Nephron (organoid): ENCODE measurements at regions not wholly inside any gene's neighbourhood (a gene's known extent, or its start where the extent isn't known, plus 50 kb on each side); places are given as distances from the start of the nearest gene placed in this dataset.
A peak's percentile ranks its signal among the peaks of the same experiment; 100 is the strongest.

Source experiments
- H3K27ac Mint-ChIP-seq, 3 experiments: 2 replicates each; pipeline ENCODE4 v1.8.0; 2020; ENCODE audit warnings: mixed read lengths in 3 of 3, mild to moderate bottlenecking in 2 of 3, moderate library complexity in 1 of 3
- H3K27me3 Mint-ChIP-seq: 2 replicates; pipeline ENCODE4 v1.8.0; 2021; ENCODE audit warnings: low read depth, mild to moderate bottlenecking, moderate library complexity, mixed read lengths
- H3K36me3 Mint-ChIP-seq: 2 replicates; pipeline ENCODE4 v1.8.0; 2020; ENCODE audit warnings: low read depth, mixed read lengths
- H3K4me1 Mint-ChIP-seq: 2 replicates; pipeline ENCODE4 v1.8.0; 2020; ENCODE audit warnings: mixed read lengths
- H3K4me3 Mint-ChIP-seq, 3 experiments: 2 replicates each; pipeline ENCODE4 v1.8.0; 2020; ENCODE audit warnings: mild to moderate bottlenecking in 3 of 3, mixed read lengths in 3 of 3, moderate library complexity in 2 of 3
- H3K9me3 Mint-ChIP-seq: 2 replicates; pipeline ENCODE4 v1.8.0; 2020; ENCODE audit warnings: mixed read lengths
- TF ChIP-seq, protein P1 (sequence below), 3 experiments: fragments of 200-600 bp; sonication (generic); IDR thresholded peaks; one replicate each; pipeline ENCODE4 v1.5.0; 2021; ENCODE audit warnings: antibody characterized with exemption in 3 of 3; ENCODE audit not compliant: unreplicated experiment in 3 of 3

GRCh38 chrX:5242091-5242790, 986.4 kb downstream of the NLGN4X start:
- Mint-ChIP-seq H3K9me3 (peaks cover 8% of the 10 kb centered on the region), H3K36me3 (no peaks in the 10 kb centered on the region), H3K27ac (no peak overlapping the region), H3K4me1 (no peaks in the 10 kb centered on the region), H3K4me3 (no peak overlapping the region), H3K27me3 (no peaks in the 10 kb centered on the region)
- TF ChIP-seq, protein P1, sequence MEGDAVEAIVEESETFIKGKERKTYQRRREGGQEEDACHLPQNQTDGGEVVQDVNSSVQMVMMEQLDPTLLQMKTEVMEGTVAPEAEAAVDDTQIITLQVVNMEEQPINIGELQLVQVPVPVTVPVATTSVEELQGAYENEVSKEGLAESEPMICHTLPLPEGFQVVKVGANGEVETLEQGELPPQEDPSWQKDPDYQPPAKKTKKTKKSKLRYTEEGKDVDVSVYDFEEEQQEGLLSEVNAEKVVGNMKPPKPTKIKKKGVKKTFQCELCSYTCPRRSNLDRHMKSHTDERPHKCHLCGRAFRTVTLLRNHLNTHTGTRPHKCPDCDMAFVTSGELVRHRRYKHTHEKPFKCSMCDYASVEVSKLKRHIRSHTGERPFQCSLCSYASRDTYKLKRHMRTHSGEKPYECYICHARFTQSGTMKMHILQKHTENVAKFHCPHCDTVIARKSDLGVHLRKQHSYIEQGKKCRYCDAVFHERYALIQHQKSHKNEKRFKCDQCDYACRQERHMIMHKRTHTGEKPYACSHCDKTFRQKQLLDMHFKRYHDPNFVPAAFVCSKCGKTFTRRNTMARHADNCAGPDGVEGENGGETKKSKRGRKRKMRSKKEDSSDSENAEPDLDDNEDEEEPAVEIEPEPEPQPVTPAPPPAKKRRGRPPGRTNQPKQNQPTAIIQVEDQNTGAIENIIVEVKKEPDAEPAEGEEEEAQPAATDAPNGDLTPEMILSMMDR (IDR thresholded peaks at IDR 0.05; ENCODE audit: unreplicated experiment in 3 of 3), result no peak

- Mint-ChIP-seq H3K4me3 (no peak overlapping the region), H3K27ac (no peak overlapping the region), H3K4me1 (no peaks in the 10 kb centered on the region), H3K27me3 (no peaks in the 10 kb centered on the region), H3K9me3 (peaks cover 8% of the 10 kb centered on the region), H3K36me3 (no peaks in the 10 kb centered on the region)
- TF ChIP-seq, protein P1 (IDR thresholded peaks at IDR 0.05; ENCODE audit: unreplicated experiment in 3 of 3), result no peak
These were observed 991.9 kb downstream of the NLGN4X start for GRCh38 chrX:5236749-5237148.

DNA sequence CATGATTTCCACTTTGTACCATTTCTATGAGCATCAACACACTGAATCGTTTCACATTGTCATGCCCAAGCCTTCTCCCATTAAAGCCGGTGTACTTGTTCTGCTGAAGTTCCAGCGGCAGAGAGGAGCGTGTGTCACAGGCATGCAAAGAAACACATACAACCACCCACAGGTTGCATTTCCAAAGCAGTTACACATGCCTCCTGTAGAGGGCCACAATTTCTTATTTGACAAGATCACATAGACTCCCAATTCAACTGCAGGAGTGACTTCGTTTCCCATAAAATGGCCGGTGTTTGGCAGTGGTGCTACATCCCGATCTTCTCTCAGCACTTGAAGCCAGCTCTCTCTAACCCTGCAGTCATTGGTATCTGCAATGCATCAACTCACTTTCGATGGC, 992.6 kb downstream of the NLGN4X start:
- no peaks in the 10 kb centered on the region for H3K4me1 Mint-ChIP-seq
- no peaks in the 10 kb centered on the region for H3K27me3 Mint-ChIP-seq
- no peaks in the 10 kb centered on the region for H3K36me3 Mint-ChIP-seq
- TF ChIP-seq, protein P1 (IDR thresholded peaks at IDR 0.05; ENCODE audit: unreplicated experiment in 3 of 3), result peak; percentile 33 to 42 (median 37)
- no peak overlapping the region for H3K27ac Mint-ChIP-seq
- H3K9me3 Mint-ChIP-seq, result peaks cover 8% of the 10 kb centered on the region
- H3K4me3 Mint-ChIP-seq, result no peak overlapping the region

DNA sequence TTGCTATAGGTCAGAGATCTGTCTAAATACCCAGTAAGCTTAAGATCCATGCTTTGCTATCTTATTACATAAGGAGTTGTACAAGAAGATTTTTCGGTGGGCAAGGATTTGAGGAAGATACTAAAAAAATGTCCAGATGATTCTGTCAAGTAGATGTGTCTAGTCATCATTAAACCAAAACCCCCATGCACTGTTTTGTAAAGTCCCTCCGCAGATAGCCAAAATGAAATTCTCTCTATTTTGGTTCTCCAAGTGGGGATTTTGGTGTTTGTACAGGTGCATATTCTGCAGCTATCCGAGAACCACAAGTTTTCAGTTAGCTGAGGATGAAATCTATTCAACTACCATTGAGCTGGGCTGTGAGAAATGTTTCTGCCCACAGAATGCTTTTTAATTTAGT, 994.8 kb downstream of the NLGN4X start:
- Mint-ChIP-seq H3K27ac (no peak overlapping the region), H3K4me3 (no peak overlapping the region), H3K4me1 (no peaks in the 10 kb centered on the region), H3K36me3 (no peaks in the 10 kb centered on the region), H3K9me3 (peaks cover 5% of the 10 kb centered on the region), H3K27me3 (no peaks in the 10 kb centered on the region)
- TF ChIP-seq, protein P1 (IDR thresholded peaks at IDR 0.05; ENCODE audit: unreplicated experiment in 3 of 3), result no peak

DNA sequence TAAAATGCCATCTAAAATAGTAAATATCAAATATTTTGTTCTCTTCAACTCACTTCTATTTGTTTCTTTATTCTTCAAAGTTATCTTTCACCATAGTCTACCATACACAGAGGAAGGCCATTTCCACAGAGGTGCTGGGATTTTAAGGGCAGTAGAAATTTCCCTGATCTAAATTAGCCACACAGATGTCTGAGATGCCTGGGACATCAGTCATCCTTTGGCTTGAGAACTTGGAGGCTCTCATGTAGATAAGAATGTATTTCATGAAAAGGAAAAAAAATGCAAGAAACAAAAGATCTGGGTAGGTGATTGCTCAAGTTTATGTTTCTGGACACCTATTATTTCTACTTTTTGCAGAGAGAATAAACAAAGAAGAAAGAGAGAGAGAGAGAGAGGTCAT, 1008.2 kb downstream of the NLGN4X start:
- H3K9me3 Mint-ChIP-seq, result peaks cover 3% of the 10 kb centered on the region
- no peak overlapping the region for H3K4me3 Mint-ChIP-seq
- peaks cover 3% of the 10 kb centered on the region for H3K27me3 Mint-ChIP-seq
- TF ChIP-seq, protein P1 (IDR thresholded peaks at IDR 0.05; ENCODE audit: unreplicated experiment in 3 of 3), result no peak
- no peaks in the 10 kb centered on the region for H3K36me3 Mint-ChIP-seq
- no peaks in the 10 kb centered on the region for H3K4me1 Mint-ChIP-seq
- H3K27ac Mint-ChIP-seq, result no peak overlapping the region

GRCh38 chrX:5194806-5195205, 1033.9 kb downstream of the NLGN4X start:
- no peaks in the 10 kb centered on the region for H3K27me3 Mint-ChIP-seq
- H3K27ac Mint-ChIP-seq, result peak overlapping the region; percentile 70 to 89 (median 87)
- no peaks in the 10 kb centered on the region for H3K4me1 Mint-ChIP-seq
- no peaks in the 10 kb centered on the region for H3K36me3 Mint-ChIP-seq
- H3K9me3 Mint-ChIP-seq, result no peaks in the 10 kb centered on the region
- no peak overlapping the region for H3K4me3 Mint-ChIP-seq
- TF ChIP-seq, protein P1 (IDR thresholded peaks at IDR 0.05; ENCODE audit: unreplicated experiment in 3 of 3), result no peak
